Spleen (tissue), 11 donors: ENCODE measurements at regions not wholly inside any gene's neighbourhood (a gene's known extent, or its start where the extent isn't known, plus 50 kb on each side); places are given as distances from the start of the nearest gene placed in this dataset.

Experiments
- DNase-seq: peaks from one replicate; pipeline ENCODE4 v3.0.0-alpha.2; 2020
- H3K27ac ChIP-seq, 8 donors: fragments of 200-600 bp; sonication (generic) in 7 of 8; 1 replicate in 4 of 8; 2 replicates in 4 of 8; pipeline versions ENCODE4 v1.5.0 to v1.8.0; 2016 to 2021; ENCODE audit warnings: inconsistent platforms in 4 of 8, mild to moderate bottlenecking in 4 of 8, moderate library complexity in 1 of 8
- H3K27me3 ChIP-seq, 7 donors: fragments of 200-600 bp; sonication (generic) in 6 of 7; replicated peaks in 1 of 7; 1 replicate in 4 of 7; 2 replicates in 3 of 7; pipeline versions ENCODE4 v1.5.0 to v1.8.0; 2016 to 2021; ENCODE audit warnings: inconsistent platforms in 3 of 7, mild to moderate bottlenecking in 1 of 7
- H3K36me3 ChIP-seq, 6 donors: fragments of 200-600 bp; sonication (generic) in 5 of 6; 1 replicate in 4 of 6; 2 replicates in 2 of 6; pipeline versions ENCODE4 v1.5.0 to v1.8.0; 2016 to 2021; ENCODE audit warnings: inconsistent platforms in 2 of 6
- H3K4me1 ChIP-seq, 6 donors: fragments of 200-600 bp; sonication (generic) in 5 of 6; 1 replicate in 3 of 6; 2 replicates in 3 of 6; pipeline versions ENCODE4 v1.5.0 to v1.8.0; 2016 to 2021; ENCODE audit warnings: inconsistent platforms in 3 of 6
- H3K4me3 ChIP-seq, 8 donors: fragments of 200-600 bp; sonication (generic) in 7 of 8; 1 replicate in 4 of 8; 2 replicates in 4 of 8; pipeline versions ENCODE4 v1.5.0 to v1.8.0; 2016 to 2021; ENCODE audit warnings: inconsistent platforms in 4 of 8, mild to moderate bottlenecking in 4 of 8, moderate library complexity in 2 of 8
- H3K9me3 ChIP-seq, 8 donors: fragments of 200-600 bp; sonication (generic) in 7 of 8; 1 replicate in 4 of 8; 2 replicates in 4 of 8; pipeline versions ENCODE4 v1.5.0 to v1.8.0; 2016 to 2021; ENCODE audit warnings: inconsistent platforms in 4 of 8
- POLR2A ChIP-seq, 3 donors: fragments of 450-650 bp; IDR thresholded peaks; one replicate each; pipeline ENCODE4 v1.5.1; 2017; ENCODE audit warnings: antibody characterized with exemption in 3 of 3, mild to moderate bottlenecking in 1 of 3
- POLR2AphosphoS5 ChIP-seq, 3 donors: sonication (generic); formaldehyde crosslinking; IDR thresholded peaks; one replicate each; pipeline ENCODE4 v1.5.1; 2017; ENCODE audit warnings: antibody characterized with exemption in 3 of 3
- WGBS, 5 donors: extraction: QIAGEN DNeasy Blood & Tissue Kit in 3 of 5; methylation state at CpG; one replicate each; pipeline versions ENCODE4 v1.1.5 to v1.1.7; 2013 to 2018; 5-methylcytosine and 5-hydroxymethylcytosine counted together
- intact Hi-C: fragments of 100-400 bp; cut with DNase I; formaldehyde crosslinking; loops from one replicate; pipeline ENCODE4 v1.15.0; 2023; ENCODE audit warnings: low total_unique reads
- TF ChIP-seq, protein P1 (sequence below), 11 experiments: fragments of 200-600 bp in 7 of 11; fragments of 450-650 bp in 4 of 11; sonication (generic) in 4 of 11; IDR thresholded peaks in 8 of 11; conservative IDR thresholded peaks in 3 of 11; 1 replicate in 7 of 11; 2 replicates in 4 of 11; pipeline versions ENCODE4 v1.4.0 to v1.8.0; 2016 to 2021; ENCODE audit warnings: antibody characterized with exemption in 11 of 11, inconsistent platforms in 4 of 11, mild to moderate bottlenecking in 1 of 11
- donor health status: healthy with polysubstance abuse.
- donor health status: DM: no; HTN: no; CAD: no; lungs with moderate emphysema.
- donor health status: DM: no; HTN: no; CAD: no.
- donor health status: Bipolar disorder and iron deficiency.
- donor health status: healthy.
- donor health status: DM: no; HTN: no; CAD: no.
- donor health status: DM: yes; HTN: yes; CAD: no.

DNA sequence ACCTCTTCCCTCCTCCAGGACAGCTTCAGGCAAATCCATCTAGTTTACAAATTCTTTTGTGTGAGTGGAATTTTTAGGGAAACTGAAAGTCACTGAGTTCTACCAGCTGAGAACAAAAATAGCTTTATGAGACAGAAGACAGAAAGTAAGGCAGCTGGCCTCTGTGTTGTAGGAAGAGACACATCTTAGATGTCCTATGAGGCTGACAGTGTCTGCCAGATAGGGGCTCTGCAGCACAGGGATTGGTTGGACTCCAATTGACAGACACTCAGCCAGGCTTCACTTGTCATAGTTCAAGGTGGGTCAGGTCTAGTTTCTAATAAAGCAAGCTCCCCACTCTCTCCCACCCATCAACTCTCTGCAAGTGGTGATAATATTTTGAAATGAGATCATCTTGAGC lies 574.9 kb downstream of the CCSER2 start:
- intact Hi-C loops, result no loop called here
- Histone ChIP-seq H3K4me3 (no peak overlapping the region), H3K27me3 (peaks cover 0 to 10% (median 0%) of the 10 kb centered on the region in 7 donors), H3K9me3 (no peaks in the 10 kb centered on the region), H3K4me1 (no peaks in the 10 kb centered on the region), H3K27ac (no peak overlapping the region), H3K36me3 (no peaks in the 10 kb centered on the region)
- no peak for DNase-seq
- TF ChIP-seq POLR2AphosphoS5 (IDR thresholded peaks at IDR 0.05), result no peak
- TF ChIP-seq, protein P1, sequence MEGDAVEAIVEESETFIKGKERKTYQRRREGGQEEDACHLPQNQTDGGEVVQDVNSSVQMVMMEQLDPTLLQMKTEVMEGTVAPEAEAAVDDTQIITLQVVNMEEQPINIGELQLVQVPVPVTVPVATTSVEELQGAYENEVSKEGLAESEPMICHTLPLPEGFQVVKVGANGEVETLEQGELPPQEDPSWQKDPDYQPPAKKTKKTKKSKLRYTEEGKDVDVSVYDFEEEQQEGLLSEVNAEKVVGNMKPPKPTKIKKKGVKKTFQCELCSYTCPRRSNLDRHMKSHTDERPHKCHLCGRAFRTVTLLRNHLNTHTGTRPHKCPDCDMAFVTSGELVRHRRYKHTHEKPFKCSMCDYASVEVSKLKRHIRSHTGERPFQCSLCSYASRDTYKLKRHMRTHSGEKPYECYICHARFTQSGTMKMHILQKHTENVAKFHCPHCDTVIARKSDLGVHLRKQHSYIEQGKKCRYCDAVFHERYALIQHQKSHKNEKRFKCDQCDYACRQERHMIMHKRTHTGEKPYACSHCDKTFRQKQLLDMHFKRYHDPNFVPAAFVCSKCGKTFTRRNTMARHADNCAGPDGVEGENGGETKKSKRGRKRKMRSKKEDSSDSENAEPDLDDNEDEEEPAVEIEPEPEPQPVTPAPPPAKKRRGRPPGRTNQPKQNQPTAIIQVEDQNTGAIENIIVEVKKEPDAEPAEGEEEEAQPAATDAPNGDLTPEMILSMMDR (IDR thresholded peaks at IDR 0.05 in 8 of 11, conservative IDR thresholded peaks at IDR 0.05 in 3 of 11), result no peak
- no peak for TF ChIP-seq POLR2A (IDR thresholded peaks at IDR 0.05)

DNA sequence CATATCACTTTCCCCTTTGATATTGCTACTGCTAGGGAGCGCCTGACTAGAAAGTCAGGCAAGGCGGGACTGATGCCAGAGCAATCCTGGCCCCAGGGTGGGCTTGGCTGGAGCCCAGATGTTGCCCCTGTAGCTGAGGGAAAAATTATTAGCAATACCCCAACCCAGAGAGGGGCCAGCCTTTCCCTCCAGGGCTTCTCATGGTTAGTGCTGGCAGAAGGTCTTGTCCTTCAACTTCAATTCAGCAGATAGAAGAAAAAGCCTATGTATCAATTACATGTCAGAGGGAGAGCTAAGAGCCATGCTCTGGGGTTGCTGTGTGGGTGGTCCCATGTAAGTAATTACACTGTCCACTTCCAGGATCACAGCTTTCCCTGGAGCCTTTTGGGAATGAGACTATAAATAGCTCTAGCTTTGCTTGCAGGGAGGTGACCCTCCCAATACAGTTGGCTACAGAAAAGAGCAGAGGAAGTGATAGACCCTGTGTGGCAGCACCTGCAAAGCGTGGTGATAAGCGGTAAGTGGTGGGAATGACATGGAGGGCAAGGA lies 579.1 kb downstream of the CCSER2 start:
- Histone ChIP-seq H3K4me1 (no peaks in the 10 kb centered on the region), H3K27me3 (peaks cover 0 to 10% (median 0%) of the 10 kb centered on the region in 7 donors), H3K9me3 (no peaks in the 10 kb centered on the region), H3K27ac (no peak overlapping the region), H3K36me3 (no peaks in the 10 kb centered on the region), H3K4me3 (no peak overlapping the region)
- DNase-seq, result no peak
- intact Hi-C loops, result no loop called here
- TF ChIP-seq, protein P1 (IDR thresholded peaks at IDR 0.05 in 8 of 11, conservative IDR thresholded peaks at IDR 0.05 in 3 of 11), result no peak
- no peak for TF ChIP-seq POLR2AphosphoS5 (IDR thresholded peaks at IDR 0.05)
- TF ChIP-seq POLR2A (IDR thresholded peaks at IDR 0.05), result no peak
- 68 to 100% (median 81%) methylated on average over 4 of the region's 4 CpGs for WGBS, 5 donors

DNA sequence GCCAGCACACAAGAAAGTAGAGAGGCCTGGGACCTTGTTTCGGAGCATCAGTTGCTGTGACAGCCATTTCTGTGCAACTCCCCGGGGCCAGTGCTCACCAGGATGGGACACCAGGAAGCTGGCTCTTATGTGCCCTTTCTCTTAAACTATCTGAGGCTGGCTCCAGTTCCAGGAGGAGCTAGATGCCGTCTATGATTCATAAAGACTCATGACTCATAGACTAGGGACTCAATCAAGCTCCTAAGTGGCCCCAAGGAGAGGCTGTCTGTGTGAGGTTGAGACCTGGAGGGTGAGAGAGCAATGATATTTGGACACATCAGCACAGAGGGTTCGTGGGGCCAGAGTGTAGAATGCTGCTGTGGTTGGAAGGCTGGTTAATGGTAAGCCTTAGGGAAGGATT lies 580.1 kb downstream of the CCSER2 start:
- Histone ChIP-seq H3K4me1 (no peaks in the 10 kb centered on the region), H3K36me3 (no peaks in the 10 kb centered on the region), H3K27me3 (peaks cover 0 to 10% (median 0%) of the 10 kb centered on the region in 7 donors), H3K4me3 (no peak overlapping the region), H3K27ac (no peak overlapping the region), H3K9me3 (no peaks in the 10 kb centered on the region)
- WGBS, 5 donors, result 59 to 75% (median 65%) methylated on average over 4 of the region's 4 CpGs
- no peak for DNase-seq
- intact Hi-C loops, result no loop called here
- TF ChIP-seq, protein P1 (IDR thresholded peaks at IDR 0.05 in 8 of 11, conservative IDR thresholded peaks at IDR 0.05 in 3 of 11), result no peak
- no peak for TF ChIP-seq POLR2A (IDR thresholded peaks at IDR 0.05)
- TF ChIP-seq POLR2AphosphoS5 (IDR thresholded peaks at IDR 0.05), result no peak

DNA sequence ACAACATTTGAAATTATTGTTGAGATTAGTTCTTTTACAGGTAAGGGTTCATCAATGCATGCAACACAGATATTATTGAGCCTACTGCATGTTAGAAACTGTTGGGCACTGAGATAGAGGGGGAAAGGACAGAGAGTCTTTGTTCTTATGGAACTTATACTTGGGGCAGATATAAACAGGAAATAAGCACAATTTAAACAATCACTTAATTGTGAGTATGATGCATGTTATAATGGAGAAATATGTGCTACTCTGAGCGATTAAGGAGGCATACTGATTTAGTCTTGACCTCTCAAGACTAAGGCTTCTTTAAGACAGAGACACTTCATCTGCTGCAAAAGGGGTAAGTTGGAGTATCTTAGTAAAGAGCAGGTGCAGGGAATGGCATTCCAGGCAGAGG lies 593.3 kb downstream of the CCSER2 start:
- Histone ChIP-seq H3K36me3 (no peaks in the 10 kb centered on the region), H3K4me1 (no peaks in the 10 kb centered on the region), H3K27ac (no peak overlapping the region), H3K27me3 (no peaks in the 10 kb centered on the region), H3K9me3 (peaks cover 0 to 16% (median 5%) of the 10 kb centered on the region in 8 donors), H3K4me3 (no peak overlapping the region)
- 0 to 77% (median 59%) methylated on average over 1 of the region's 1 CpG for WGBS, 5 donors
- intact Hi-C loops, result no loop called here
- TF ChIP-seq POLR2A (IDR thresholded peaks at IDR 0.05) (no peak), POLR2AphosphoS5 (IDR thresholded peaks at IDR 0.05) (no peak)
- TF ChIP-seq, protein P1 (IDR thresholded peaks at IDR 0.05 in 8 of 11, conservative IDR thresholded peaks at IDR 0.05 in 3 of 11), result no peak
- no peak for DNase-seq
